ENCODE measurements at regions not wholly inside any gene's neighbourhood (a gene's known extent, or its start where the extent isn't known, plus 50 kb on each side); places are given as distances from the start of the nearest gene placed in this dataset.

GRCh38 chr1:244111027-244111426, 59.9 kb downstream of the ZBTB18 start:
- TF ChIP-seq, protein P1, sequence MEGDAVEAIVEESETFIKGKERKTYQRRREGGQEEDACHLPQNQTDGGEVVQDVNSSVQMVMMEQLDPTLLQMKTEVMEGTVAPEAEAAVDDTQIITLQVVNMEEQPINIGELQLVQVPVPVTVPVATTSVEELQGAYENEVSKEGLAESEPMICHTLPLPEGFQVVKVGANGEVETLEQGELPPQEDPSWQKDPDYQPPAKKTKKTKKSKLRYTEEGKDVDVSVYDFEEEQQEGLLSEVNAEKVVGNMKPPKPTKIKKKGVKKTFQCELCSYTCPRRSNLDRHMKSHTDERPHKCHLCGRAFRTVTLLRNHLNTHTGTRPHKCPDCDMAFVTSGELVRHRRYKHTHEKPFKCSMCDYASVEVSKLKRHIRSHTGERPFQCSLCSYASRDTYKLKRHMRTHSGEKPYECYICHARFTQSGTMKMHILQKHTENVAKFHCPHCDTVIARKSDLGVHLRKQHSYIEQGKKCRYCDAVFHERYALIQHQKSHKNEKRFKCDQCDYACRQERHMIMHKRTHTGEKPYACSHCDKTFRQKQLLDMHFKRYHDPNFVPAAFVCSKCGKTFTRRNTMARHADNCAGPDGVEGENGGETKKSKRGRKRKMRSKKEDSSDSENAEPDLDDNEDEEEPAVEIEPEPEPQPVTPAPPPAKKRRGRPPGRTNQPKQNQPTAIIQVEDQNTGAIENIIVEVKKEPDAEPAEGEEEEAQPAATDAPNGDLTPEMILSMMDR (IDR thresholded peaks at IDR 0.05; ENCODE audit: low read depth, low read length, poor library complexity, severe bottlenecking), result no peak
- TF ChIP-seq EZH2phosphoT487 (IDR thresholded peaks at IDR 0.05; ENCODE audit: borderline replicate concordance, low read length), result no peak
